WTC11 (cell line): ENCODE measurements at regions not wholly inside any gene's neighbourhood (a gene's known extent, or its start where the extent isn't known, plus 50 kb on each side); places are given as distances from the start of the nearest gene placed in this dataset.

ENCODE experiments used
- ATAC-seq: fragments of 200-7000 bp; cut with Tn5 transposase; 2 replicates; pipeline ENCODE4 v1.10.0; 2021; ENCODE audit warnings: mild to moderate bottlenecking, moderate library complexity
- CTCF ChIA-PET: fragments of 300-600 bp; sonication (Branson Sonifier 250); formaldehyde crosslinking; loops from one replicate; lab custom pipeline; 2021; ENCODE audit warnings: antibody characterized with exemption; lab: Charles Lee
- POLR2A ChIA-PET: fragments of 350-600 bp; sonication (Branson Sonifier 250); formaldehyde crosslinking; loops from one replicate; lab custom pipeline; 2021; ENCODE audit warnings: antibody characterized with exemption; lab: Charles Lee
- DNase-seq: peaks from one replicate; pipeline ENCODE4 v3.0.0; 2021; ENCODE audit warnings: low spot score
- H3K27ac Mint-ChIP-seq: 2 replicates; pipeline ENCODE4 v1.8.0; 2021; ENCODE audit warnings: mixed read lengths
- H3K27me3 Mint-ChIP-seq: 2 replicates; pipeline ENCODE4 v1.8.0; 2021; ENCODE audit warnings: low read depth, mild to moderate bottlenecking, moderate library complexity, mixed read lengths
- H3K36me3 Mint-ChIP-seq: 2 replicates; pipeline ENCODE4 v1.8.0; 2021; ENCODE audit warnings: mixed read lengths
- H3K4me1 Mint-ChIP-seq: 2 replicates; pipeline ENCODE4 v1.8.0; 2022; ENCODE audit warnings: mixed read lengths
- H3K4me3 Mint-ChIP-seq: 2 replicates; pipeline ENCODE4 v1.8.0; 2021; ENCODE audit warnings: mild to moderate bottlenecking, moderate library complexity, mixed read lengths
- H3K9me3 Mint-ChIP-seq: 2 replicates; pipeline ENCODE4 v1.8.0; 2021; ENCODE audit warnings: mixed read lengths
- ATF1 ChIP-seq: sonication (generic); formaldehyde crosslinking; IDR thresholded peaks from 2 replicates; pipeline ENCODE4 v1.8.1; 2023; ENCODE audit warnings: mild to moderate bottlenecking, moderate library complexity, missing genetic modification reagents
- JUN ChIP-seq: sonication (generic); formaldehyde crosslinking; IDR thresholded peaks from 2 replicates; pipeline ENCODE4 v1.8.0; 2023; ENCODE audit warnings: mild to moderate bottlenecking, missing genetic modification reagents
- KAT7 ChIP-seq: sonication (generic); formaldehyde crosslinking; IDR thresholded peaks from 2 replicates; pipeline ENCODE4 v1.8.1; 2023; ENCODE audit warnings: missing genetic modification reagents, mild to moderate bottlenecking, borderline replicate concordance
- NR2C2 ChIP-seq: sonication (generic); formaldehyde crosslinking; IDR thresholded peaks from 2 replicates; pipeline ENCODE4 v1.8.0; 2022; ENCODE audit warnings: mild to moderate bottlenecking, missing genetic modification reagents
- RELA ChIP-seq: sonication (generic); formaldehyde crosslinking; IDR thresholded peaks from 2 replicates; pipeline ENCODE4 v1.8.1; 2022; ENCODE audit warnings: missing genetic modification reagents, mild to moderate bottlenecking, borderline replicate concordance
- TEAD4 ChIP-seq: sonication (generic); formaldehyde crosslinking; IDR thresholded peaks from 2 replicates; pipeline ENCODE4 v1.8.0; 2022; ENCODE audit warnings: mild to moderate bottlenecking, missing genetic modification reagents
- ZNF219 ChIP-seq: sonication (generic); formaldehyde crosslinking; IDR thresholded peaks from 2 replicates; pipeline ENCODE4 v1.8.0; 2023; ENCODE audit warnings: missing genetic modification reagents, mild to moderate bottlenecking, borderline replicate concordance
- TF ChIP-seq, protein P1 (sequence below): sonication (generic); formaldehyde crosslinking; IDR thresholded peaks from 2 replicates; pipeline ENCODE4 v1.8.0; 2023; ENCODE audit warnings: mild to moderate bottlenecking, missing genetic modification reagents
- TF ChIP-seq, protein P2 (sequence below): fragments of 250-450 bp; sonication (Bioruptor Pico); conservative IDR thresholded peaks from 2 replicates; pipeline ENCODE4 v1.9.0; 2021; ENCODE audit warnings: mild to moderate bottlenecking
- TF ChIP-seq, protein P3 (sequence below): sonication (generic); formaldehyde crosslinking; IDR thresholded peaks from 2 replicates; pipeline ENCODE4 v1.8.1; 2022; ENCODE audit warnings: missing genetic modification reagents, borderline replicate concordance
- TF ChIP-seq, protein P4 (sequence below): sonication (generic); formaldehyde crosslinking; IDR thresholded peaks from 2 replicates; pipeline ENCODE4 v1.8.0; 2022; ENCODE audit warnings: missing genetic modification reagents
- TF ChIP-seq, protein P5 (sequence below): sonication (generic); formaldehyde crosslinking; conservative IDR thresholded peaks from 2 replicates; pipeline ENCODE4 v1.8.1; 2022; ENCODE audit warnings: mild to moderate bottlenecking, missing genetic modification reagents
- TF ChIP-seq, protein P6 (sequence below): sonication (generic); formaldehyde crosslinking; IDR thresholded peaks from 2 replicates; pipeline ENCODE4 v1.8.1; 2022; ENCODE audit warnings: mild to moderate bottlenecking, missing genetic modification reagents, moderate library complexity, borderline replicate concordance

DNA sequence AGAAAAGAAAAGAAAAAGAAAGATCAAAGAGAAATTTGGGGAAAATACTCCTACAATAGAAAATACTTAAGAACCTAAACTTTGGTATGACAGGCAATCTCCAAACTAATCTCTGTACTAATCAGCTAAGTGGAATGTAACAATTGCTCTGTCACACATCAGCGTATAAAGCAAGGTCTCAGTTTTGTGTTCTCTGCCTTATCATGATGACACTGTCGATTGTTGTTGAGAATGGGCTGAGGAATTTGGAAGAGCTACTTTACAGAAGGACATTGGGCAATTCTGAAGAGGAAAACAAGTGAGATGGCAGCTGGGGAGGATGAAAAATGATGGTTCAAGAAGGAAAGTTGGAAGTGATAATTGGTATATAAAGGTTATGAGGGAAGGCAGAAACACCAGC, 486.0 kb upstream of the HTR2C start (continued):
- TF ChIP-seq, protein P1, sequence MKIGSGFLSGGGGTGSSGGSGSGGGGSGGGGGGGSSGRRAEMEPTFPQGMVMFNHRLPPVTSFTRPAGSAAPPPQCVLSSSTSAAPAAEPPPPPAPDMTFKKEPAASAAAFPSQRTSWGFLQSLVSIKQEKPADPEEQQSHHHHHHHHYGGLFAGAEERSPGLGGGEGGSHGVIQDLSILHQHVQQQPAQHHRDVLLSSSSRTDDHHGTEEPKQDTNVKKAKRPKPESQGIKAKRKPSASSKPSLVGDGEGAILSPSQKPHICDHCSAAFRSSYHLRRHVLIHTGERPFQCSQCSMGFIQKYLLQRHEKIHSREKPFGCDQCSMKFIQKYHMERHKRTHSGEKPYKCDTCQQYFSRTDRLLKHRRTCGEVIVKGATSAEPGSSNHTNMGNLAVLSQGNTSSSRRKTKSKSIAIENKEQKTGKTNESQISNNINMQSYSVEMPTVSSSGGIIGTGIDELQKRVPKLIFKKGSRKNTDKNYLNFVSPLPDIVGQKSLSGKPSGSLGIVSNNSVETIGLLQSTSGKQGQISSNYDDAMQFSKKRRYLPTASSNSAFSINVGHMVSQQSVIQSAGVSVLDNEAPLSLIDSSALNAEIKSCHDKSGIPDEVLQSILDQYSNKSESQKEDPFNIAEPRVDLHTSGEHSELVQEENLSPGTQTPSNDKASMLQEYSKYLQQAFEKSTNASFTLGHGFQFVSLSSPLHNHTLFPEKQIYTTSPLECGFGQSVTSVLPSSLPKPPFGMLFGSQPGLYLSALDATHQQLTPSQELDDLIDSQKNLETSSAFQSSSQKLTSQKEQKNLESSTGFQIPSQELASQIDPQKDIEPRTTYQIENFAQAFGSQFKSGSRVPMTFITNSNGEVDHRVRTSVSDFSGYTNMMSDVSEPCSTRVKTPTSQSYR (CRISPR knock-in tag) = no peak
- TF ChIP-seq, protein P2, sequence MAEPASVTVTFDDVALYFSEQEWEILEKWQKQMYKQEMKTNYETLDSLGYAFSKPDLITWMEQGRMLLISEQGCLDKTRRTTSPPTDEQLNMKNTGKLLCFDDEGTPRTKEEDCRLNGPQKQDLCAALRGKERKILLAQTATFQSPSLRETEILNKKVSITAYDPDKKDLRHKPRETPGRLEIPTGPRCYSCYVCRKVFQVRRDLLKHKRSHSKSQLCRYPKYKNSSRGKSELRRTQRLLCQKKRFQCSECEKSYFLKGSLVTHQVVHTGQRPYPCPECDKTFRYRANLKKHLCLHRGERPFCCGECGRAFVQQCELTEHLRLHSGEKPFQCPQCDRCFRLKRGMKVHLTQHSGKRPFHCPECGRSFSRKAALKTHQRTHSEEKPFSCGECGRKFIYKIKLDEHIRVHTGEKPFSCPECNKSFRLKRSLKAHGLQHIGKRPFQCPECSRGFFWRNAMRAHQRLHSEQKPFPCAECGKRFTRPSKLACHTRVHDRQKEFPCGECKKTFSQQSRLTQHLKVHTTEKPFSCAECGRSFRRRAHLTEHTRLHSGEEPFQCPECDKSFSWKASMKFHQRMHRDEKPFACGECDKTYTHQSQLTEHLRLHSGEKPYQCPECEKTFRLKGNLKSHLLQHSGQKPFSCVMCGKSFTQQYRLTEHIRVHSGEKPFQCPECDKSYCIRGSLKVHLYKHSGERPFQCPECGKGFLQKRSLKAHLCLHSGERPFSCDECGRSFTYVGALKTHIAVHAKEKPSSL (CRISPR knock-in tag) = no peak
- TF ChIP-seq JUN (CRISPR knock-in tag) = no peak

DNA sequence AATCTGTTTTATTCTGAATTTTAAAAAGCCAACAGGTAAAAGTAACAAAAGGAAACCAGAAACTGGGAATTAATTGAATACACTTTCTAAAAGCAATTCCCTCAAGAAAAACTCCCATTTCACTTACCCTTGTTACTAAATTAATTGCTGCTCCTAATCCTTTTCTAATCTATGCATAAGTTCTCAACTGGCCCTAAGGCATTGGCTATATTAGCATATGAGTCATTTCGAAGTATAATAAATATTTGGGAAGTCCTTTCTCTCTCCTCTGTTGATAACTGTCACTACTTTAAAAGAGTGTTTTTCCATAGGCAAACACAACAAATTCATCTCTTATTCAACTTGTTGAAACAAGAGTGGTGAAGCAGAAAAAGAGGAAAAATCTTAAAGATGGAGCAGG, 486.5 kb upstream of the HTR2C start:
- Mint-ChIP-seq H3K9me3 (peaks cover 4% of the 10 kb centered on the region), H3K36me3 (peaks cover 3% of the 10 kb centered on the region; the same call in 1 of the 2 replicates), H3K4me1 (peaks cover 11% of the 10 kb centered on the region), H3K4me3 (no peak overlapping the region), H3K27me3 (no peaks in the 10 kb centered on the region; the same call in 1 of the 2 replicates), H3K27ac (no peak overlapping the region)
- ChIA-PET POLR2A (no interaction called here), CTCF (no interaction called here)
- no peak for ATAC-seq
- TF ChIP-seq RELA (CRISPR knock-in tag) (no peak), KAT7 (CRISPR knock-in tag) (no peak), ATF1 (CRISPR knock-in tag) (no peak), NR2C2 (CRISPR knock-in tag) (no peak)
- TF ChIP-seq, protein P3, sequence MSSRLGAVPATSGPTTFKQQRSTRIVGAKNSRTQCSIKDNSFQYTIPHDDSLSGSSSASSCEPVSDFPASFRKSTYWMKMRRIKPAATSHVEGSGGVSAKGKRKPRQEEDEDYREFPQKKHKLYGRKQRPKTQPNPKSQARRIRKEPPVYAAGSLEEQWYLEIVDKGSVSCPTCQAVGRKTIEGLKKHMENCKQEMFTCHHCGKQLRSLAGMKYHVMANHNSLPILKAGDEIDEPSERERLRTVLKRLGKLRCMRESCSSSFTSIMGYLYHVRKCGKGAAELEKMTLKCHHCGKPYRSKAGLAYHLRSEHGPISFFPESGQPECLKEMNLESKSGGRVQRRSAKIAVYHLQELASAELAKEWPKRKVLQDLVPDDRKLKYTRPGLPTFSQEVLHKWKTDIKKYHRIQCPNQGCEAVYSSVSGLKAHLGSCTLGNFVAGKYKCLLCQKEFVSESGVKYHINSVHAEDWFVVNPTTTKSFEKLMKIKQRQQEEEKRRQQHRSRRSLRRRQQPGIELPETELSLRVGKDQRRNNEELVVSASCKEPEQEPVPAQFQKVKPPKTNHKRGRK (CRISPR knock-in tag) = no peak
- TF ChIP-seq, protein P4, sequence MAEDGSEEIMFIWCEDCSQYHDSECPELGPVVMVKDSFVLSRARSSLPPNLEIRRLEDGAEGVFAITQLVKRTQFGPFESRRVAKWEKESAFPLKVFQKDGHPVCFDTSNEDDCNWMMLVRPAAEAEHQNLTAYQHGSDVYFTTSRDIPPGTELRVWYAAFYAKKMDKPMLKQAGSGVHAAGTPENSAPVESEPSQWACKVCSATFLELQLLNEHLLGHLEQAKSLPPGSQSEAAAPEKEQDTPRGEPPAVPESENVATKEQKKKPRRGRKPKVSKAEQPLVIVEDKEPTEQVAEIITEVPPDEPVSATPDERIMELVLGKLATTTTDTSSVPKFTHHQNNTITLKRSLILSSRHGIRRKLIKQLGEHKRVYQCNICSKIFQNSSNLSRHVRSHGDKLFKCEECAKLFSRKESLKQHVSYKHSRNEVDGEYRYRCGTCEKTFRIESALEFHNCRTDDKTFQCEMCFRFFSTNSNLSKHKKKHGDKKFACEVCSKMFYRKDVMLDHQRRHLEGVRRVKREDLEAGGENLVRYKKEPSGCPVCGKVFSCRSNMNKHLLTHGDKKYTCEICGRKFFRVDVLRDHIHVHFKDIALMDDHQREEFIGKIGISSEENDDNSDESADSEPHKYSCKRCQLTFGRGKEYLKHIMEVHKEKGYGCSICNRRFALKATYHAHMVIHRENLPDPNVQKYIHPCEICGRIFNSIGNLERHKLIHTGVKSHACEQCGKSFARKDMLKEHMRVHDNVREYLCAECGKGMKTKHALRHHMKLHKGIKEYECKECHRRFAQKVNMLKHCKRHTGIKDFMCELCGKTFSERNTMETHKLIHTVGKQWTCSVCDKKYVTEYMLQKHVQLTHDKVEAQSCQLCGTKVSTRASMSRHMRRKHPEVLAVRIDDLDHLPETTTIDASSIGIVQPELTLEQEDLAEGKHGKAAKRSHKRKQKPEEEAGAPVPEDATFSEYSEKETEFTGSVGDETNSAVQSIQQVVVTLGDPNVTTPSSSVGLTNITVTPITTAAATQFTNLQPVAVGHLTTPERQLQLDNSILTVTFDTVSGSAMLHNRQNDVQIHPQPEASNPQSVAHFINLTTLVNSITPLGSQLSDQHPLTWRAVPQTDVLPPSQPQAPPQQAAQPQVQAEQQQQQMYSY = no peak
- no peak for DNase-seq

DNA sequence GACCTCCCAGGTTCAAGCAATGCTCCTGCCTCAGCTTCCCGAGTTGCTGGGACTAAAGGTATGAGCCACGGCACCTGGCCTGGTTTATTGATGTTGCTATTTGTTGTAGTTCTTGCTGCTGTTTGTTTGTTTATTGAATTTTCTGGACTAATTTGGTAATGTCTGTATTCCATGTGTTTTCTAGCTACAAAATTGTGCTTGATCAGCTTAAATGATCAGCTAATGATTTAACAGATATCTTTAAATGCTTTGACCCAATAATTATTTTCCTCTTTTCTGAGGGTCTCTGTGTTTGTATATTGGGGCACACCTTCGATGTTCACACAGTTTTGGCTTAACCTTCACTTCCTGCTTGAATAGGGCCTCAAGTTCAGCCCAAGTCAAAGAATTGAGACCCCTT, 488.1 kb upstream of the HTR2C start:
- POLR2A ChIA-PET = no interaction called here
- Mint-ChIP-seq H3K36me3 (peaks cover 9% of the 10 kb centered on the region), H3K27me3 (no peaks in the 10 kb centered on the region; the same call in 1 of the 2 replicates)
- TF ChIP-seq, protein P5, sequence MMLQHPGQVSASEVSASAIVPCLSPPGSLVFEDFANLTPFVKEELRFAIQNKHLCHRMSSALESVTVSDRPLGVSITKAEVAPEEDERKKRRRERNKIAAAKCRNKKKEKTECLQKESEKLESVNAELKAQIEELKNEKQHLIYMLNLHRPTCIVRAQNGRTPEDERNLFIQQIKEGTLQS = no peak
- TF ChIP-seq TEAD4 (CRISPR knock-in tag) (no peak), ZNF219 (CRISPR knock-in tag) (no peak)
- TF ChIP-seq, protein P6, sequence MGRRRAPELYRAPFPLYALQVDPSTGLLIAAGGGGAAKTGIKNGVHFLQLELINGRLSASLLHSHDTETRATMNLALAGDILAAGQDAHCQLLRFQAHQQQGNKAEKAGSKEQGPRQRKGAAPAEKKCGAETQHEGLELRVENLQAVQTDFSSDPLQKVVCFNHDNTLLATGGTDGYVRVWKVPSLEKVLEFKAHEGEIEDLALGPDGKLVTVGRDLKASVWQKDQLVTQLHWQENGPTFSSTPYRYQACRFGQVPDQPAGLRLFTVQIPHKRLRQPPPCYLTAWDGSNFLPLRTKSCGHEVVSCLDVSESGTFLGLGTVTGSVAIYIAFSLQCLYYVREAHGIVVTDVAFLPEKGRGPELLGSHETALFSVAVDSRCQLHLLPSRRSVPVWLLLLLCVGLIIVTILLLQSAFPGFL = no peak
- TF ChIP-seq, protein P4 = no peak

More for the DNA sequence above, 488.1 kb upstream of the HTR2C start:
- no peak overlapping the region for H3K27ac Mint-ChIP-seq
- H3K9me3 Mint-ChIP-seq = peaks cover 19% of the 10 kb centered on the region
- CTCF ChIA-PET = no interaction called here
- no peak for DNase-seq
- no peak overlapping the region for H3K4me3 Mint-ChIP-seq
- peaks cover 11% of the 10 kb centered on the region for H3K4me1 Mint-ChIP-seq
- ATAC-seq = no peak
